Heart right ventricle (tissue), 16 donors: ENCODE measurements at regions not wholly inside any gene's neighbourhood (a gene's known extent, or its start where the extent isn't known, plus 50 kb on each side); places are given as distances from the start of the nearest gene placed in this dataset.

Experiments used
- ATAC-seq, 8 donors: fragments of 200-7000 bp; cut with Tn5 transposase; one replicate each; pipeline ENCODE4 v1.9.1; 2020; ENCODE audit warnings: mild to moderate bottlenecking in 8 of 8, moderate library complexity in 8 of 8, moderate number of reproducible peaks in 1 of 8
- DNase-seq, 2 donors: peaks; one replicate each; pipeline ENCODE4 v3.0.0-alpha.2; 2020
- H3K27ac ChIP-seq, 10 donors: fragments of 200-600 bp; sonication (generic) in 2 of 10; one replicate each; pipeline versions ENCODE4 v1.5.0 to v1.8.0; 2020 to 2022; ENCODE audit warnings: mild to moderate bottlenecking in 3 of 10
- H3K27me3 ChIP-seq, 7 donors: fragments of 200-600 bp; one replicate each; pipeline ENCODE4 v1.8.0; 2021 to 2022; ENCODE audit warnings: mild to moderate bottlenecking in 2 of 7
- H3K36me3 ChIP-seq, 9 donors: fragments of 200-600 bp; sonication (generic) in 1 of 9; one replicate each; pipeline versions ENCODE4 v1.5.0 to v1.8.0; 2020 to 2022; ENCODE audit warnings: mild to moderate bottlenecking in 2 of 9
- H3K4me1 ChIP-seq, 9 donors: fragments of 200-600 bp; sonication (generic) in 1 of 9; one replicate each; pipeline versions ENCODE4 v1.5.0 to v1.8.0; 2020 to 2022; ENCODE audit warnings: mild to moderate bottlenecking in 4 of 9
- H3K4me3 ChIP-seq, 10 donors: fragments of 200-600 bp; sonication (generic) in 2 of 10; one replicate each; pipeline versions ENCODE4 v1.5.0 to v1.8.0; 2020 to 2022; ENCODE audit warnings: mild to moderate bottlenecking in 7 of 10, moderate library complexity in 2 of 10
- H3K9me3 ChIP-seq, 11 donors: fragments of 200-600 bp in 10 of 11; sonication (generic) in 2 of 11; one replicate each; pipeline versions ENCODE4 v1.5.0 to v1.8.0; 2013 to 2022; ENCODE audit warnings: mild to moderate bottlenecking in 2 of 11, control low read depth in 1 of 11, moderate library complexity in 1 of 11
- CTCF ChIP-seq, 9 donors: fragments of 200-600 bp; sonication (generic) in 2 of 9; IDR thresholded peaks; one replicate each; pipeline versions ENCODE4 v1.5.0 to v1.8.0; 2021 to 2022; ENCODE audit warnings: antibody characterized with exemption in 9 of 9, mild to moderate bottlenecking in 5 of 9, moderate library complexity in 1 of 9
- WGBS, 2 donors: extraction: QIAGEN DNeasy Blood & Tissue Kit; methylation state at CpG; one replicate each; pipeline ENCODE4 v1.1.7; 2013; ENCODE audit warnings: inconsistent platforms in 1 of 2; 5-methylcytosine and 5-hydroxymethylcytosine counted together
- intact Hi-C, 10 donors: fragments of 100-400 bp; cut with DNase I; formaldehyde crosslinking; loops; one replicate each; pipeline versions ENCODE4 v1.11.1 to v1.14.2; 2022
- donor health status: Arrhythmogenic right ventricular cardiomyopathy.
- donor health status: ischemic (EF 13 %, LVEDD 7.1; RV severe dilation, severe dysfunction).
- donor health status: healthy with polysubstance abuse.
- donor health status: DM: no; HTN: yes; CAD: no.
- donor health status: DM: no; HTN: no; CAD: no.
- donor health status: ischemic (EF 25% LVEDD 6.9; RV normal size, moderate dysfunction).
- donor health status: ischemic (EF 25% LVEDD 5.7; RV mildly dilated, moderate dysfunction).
- donor health status: healthy.
- donor health status: DM: yes; HTN: yes; CAD: no.
- donor health status: Ischemic cardiomyopathy.
- donor health status: ischemic (EF 35%, LVEDD 5.7; RV mildly dilated, moderate dysfunction).
- donor health status: nonischemic (EF 11% LVEDD 7.7; RV severe dilation, severe dysfunction).
- donor health status: DM: yes; HTN: yes; CAD: no.
- donor health status: PGD.
- donor health status: ischemic (EF 29% LVEDD 5.4; RV normal size, mild dysfunction).
- donor health status: nonischemic (EF 23%, LVEDD 6.1; RV moderate dilation, normal function).

- no peak for TF ChIP-seq CTCF (IDR thresholded peaks at IDR 0.05)
- intact Hi-C loops: no loop called here
- Histone ChIP-seq H3K36me3 (no peaks in the 10 kb centered on the region), H3K4me1 (peaks cover 0 to 4% (median 0%) of the 10 kb centered on the region in 9 donors), H3K27ac (no peak overlapping the region), H3K4me3 (no peak overlapping the region), H3K27me3 (peaks cover 0 to 4% (median 0%) of the 10 kb centered on the region in 7 donors), H3K9me3 (no peaks in the 10 kb centered on the region)
- no peak for ATAC-seq
- no peak for DNase-seq
- 76 to 86% methylated on average over 2 of the region's 2 CpGs for WGBS, 2 donors
Observed at GRCh38 chr5:145246379-145246778, 588.8 kb downstream of the PRELID2 start.

GRCh38 chr5:145245354-145245753 lies 589.8 kb downstream of the PRELID2 start:
- Histone ChIP-seq H3K36me3 (no peaks in the 10 kb centered on the region), H3K9me3 (no peaks in the 10 kb centered on the region), H3K27me3 (no peaks in the 10 kb centered on the region), H3K4me3 (peak overlapping the region in 4 of 10 donors; percentile 2 to 13 (median 9)), H3K27ac (no peak overlapping the region), H3K4me1 (peaks cover 0 to 4% (median 0%) of the 10 kb centered on the region in 9 donors)
- WGBS, 2 donors: 38 to 56% methylated on average over 5 of the region's 5 CpGs
- ATAC-seq (no peak), DNase-seq (no peak)
- no peak for TF ChIP-seq CTCF (IDR thresholded peaks at IDR 0.05)
- intact Hi-C loops: no loop called here

GRCh38 chr5:145244788-145245187 lies 590.4 kb downstream of the PRELID2 start:
- Histone ChIP-seq H3K9me3 (no peaks in the 10 kb centered on the region), H3K27ac (no peak overlapping the region), H3K4me3 (no peak overlapping the region), H3K27me3 (no peaks in the 10 kb centered on the region), H3K36me3 (no peaks in the 10 kb centered on the region), H3K4me1 (peaks cover 0 to 4% (median 0%) of the 10 kb centered on the region in 9 donors)
- DNase-seq (no peak), ATAC-seq (no peak)
- no peak for TF ChIP-seq CTCF (IDR thresholded peaks at IDR 0.05)
- intact Hi-C loops: no loop called here
- 57 to 71% methylated on average over 2 of the region's 2 CpGs for WGBS, 2 donors

GRCh38 chr5:145244251-145244650 lies 590.9 kb downstream of the PRELID2 start:
- 89 to 95% methylated on average over 4 of the region's 4 CpGs for WGBS, 2 donors
- Histone ChIP-seq H3K27me3 (peaks cover 0 to 4% (median 0%) of the 10 kb centered on the region in 7 donors), H3K27ac (no peak overlapping the region), H3K9me3 (no peaks in the 10 kb centered on the region), H3K4me3 (no peak overlapping the region), H3K4me1 (peaks cover 0 to 4% (median 0%) of the 10 kb centered on the region in 9 donors), H3K36me3 (no peaks in the 10 kb centered on the region)
- no peak for TF ChIP-seq CTCF (IDR thresholded peaks at IDR 0.05)
- intact Hi-C loops: no loop called here
- DNase-seq (no peak), ATAC-seq (no peak)
